ENCODE measurements at regions not wholly inside any gene's neighbourhood (a gene's known extent, or its start where the extent isn't known, plus 50 kb on each side); places are given as distances from the start of the nearest gene placed in this dataset.

GRCh38 chr1:118339400-118340124, 154.5 kb upstream of the SPAG17 start:
- TF ChIP-seq CTCF (IDR thresholded peaks at IDR 0.05) (no peak), POLR2A (IDR thresholded peaks at IDR 0.05) (no peak)
